Adipocyte (in vitro differentiated cells): ENCODE measurements at regions not wholly inside any gene's neighbourhood (a gene's known extent, or its start where the extent isn't known, plus 50 kb on each side); places are given as distances from the start of the nearest gene placed in this dataset.

ENCODE experiments used
- DNase-seq: peaks from one replicate; pipeline ENCODE4 v3.0.0-alpha.2; 2015; ENCODE audit warnings: low read depth
- H3K27me3 ChIP-seq: replicated peaks from 2 replicates; pipeline ENCODE4 v1.7.0; 2013; ENCODE audit warnings: mild to moderate bottlenecking, low read length, moderate library complexity; ENCODE audit not compliant: control insufficient read depth, insufficient read depth
- H3K36me3 ChIP-seq: 2 replicates; pipeline ENCODE4 v1.7.0; 2013; ENCODE audit warnings: low read length, mild to moderate bottlenecking, moderate library complexity; ENCODE audit not compliant: control insufficient read depth, insufficient read depth, severe bottlenecking
- H3K4me1 ChIP-seq: 2 replicates; pipeline ENCODE4 v1.7.0; 2013; ENCODE audit warnings: mild to moderate bottlenecking, low read length, moderate library complexity; ENCODE audit not compliant: control insufficient read depth, insufficient read depth
- H3K4me3 ChIP-seq: 2 replicates; pipeline ENCODE4 v1.7.0; 2013; ENCODE audit warnings: mild to moderate bottlenecking, low read length, moderate library complexity
- H3K9ac ChIP-seq: 2 replicates; pipeline ENCODE4 v1.7.0; 2013; ENCODE audit warnings: mild to moderate bottlenecking, low read length, moderate library complexity
- H3K9me3 ChIP-seq: 2 replicates; pipeline ENCODE4 v1.7.0; 2013; ENCODE audit warnings: mild to moderate bottlenecking, low read length, moderate library complexity; ENCODE audit not compliant: control insufficient read depth

GRCh38 chr7:119335405-119335804 lies 937.6 kb upstream of the KCND2 start:
- Histone ChIP-seq H3K9ac (no peak overlapping the region), H3K36me3 (no peaks in the 10 kb centered on the region), H3K27me3 (no peaks in the 10 kb centered on the region), H3K4me3 (no peak overlapping the region), H3K4me1 (no peaks in the 10 kb centered on the region), H3K9me3 (no peaks in the 10 kb centered on the region)
- no peak for DNase-seq

GRCh38 chr7:119341822-119342221 lies 931.2 kb upstream of the KCND2 start:
- no peaks in the 10 kb centered on the region for H3K36me3 ChIP-seq
- no peaks in the 10 kb centered on the region for H3K4me1 ChIP-seq
- H3K9me3 ChIP-seq: no peaks in the 10 kb centered on the region
- H3K4me3 ChIP-seq: no peak overlapping the region
- H3K9ac ChIP-seq: no peak overlapping the region
- DNase-seq: no peak
- no peaks in the 10 kb centered on the region for H3K27me3 ChIP-seq

DNA sequence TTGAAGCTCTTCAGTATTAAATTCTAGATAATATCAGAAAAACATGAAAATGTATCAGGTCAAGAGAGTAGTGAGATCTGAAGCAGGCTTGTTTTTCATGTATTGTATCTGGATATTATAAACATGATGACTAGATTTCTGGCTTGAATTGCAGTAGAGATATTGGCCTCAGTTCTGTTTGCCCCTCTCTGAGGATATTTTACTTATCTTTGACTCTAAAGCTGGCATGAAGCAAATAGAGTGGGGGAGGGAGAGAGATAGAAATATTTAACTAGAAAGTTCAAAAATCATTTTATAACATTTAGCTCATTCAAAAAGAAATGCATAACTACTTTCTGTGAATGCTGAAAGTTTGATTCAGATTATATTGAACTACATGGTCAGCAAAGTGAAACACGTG lies 929.7 kb upstream of the KCND2 start:
- no peak overlapping the region for H3K4me3 ChIP-seq
- no peak overlapping the region for H3K9ac ChIP-seq
- H3K36me3 ChIP-seq: no peaks in the 10 kb centered on the region
- no peak for DNase-seq
- H3K27me3 ChIP-seq: no peaks in the 10 kb centered on the region
- H3K4me1 ChIP-seq: no peaks in the 10 kb centered on the region
- H3K9me3 ChIP-seq: no peaks in the 10 kb centered on the region

GRCh38 chr7:119344466-119344865 lies 928.5 kb upstream of the KCND2 start:
- H3K9me3 ChIP-seq: no peaks in the 10 kb centered on the region
- DNase-seq: no peak
- no peaks in the 10 kb centered on the region for H3K36me3 ChIP-seq
- H3K27me3 ChIP-seq: no peaks in the 10 kb centered on the region
- H3K4me1 ChIP-seq: no peaks in the 10 kb centered on the region
- no peak overlapping the region for H3K9ac ChIP-seq
- no peak overlapping the region for H3K4me3 ChIP-seq

GRCh38 chr7:119348491-119348890 lies 924.5 kb upstream of the KCND2 start:
- H3K9me3 ChIP-seq: no peaks in the 10 kb centered on the region
- no peaks in the 10 kb centered on the region for H3K4me1 ChIP-seq

DNA sequence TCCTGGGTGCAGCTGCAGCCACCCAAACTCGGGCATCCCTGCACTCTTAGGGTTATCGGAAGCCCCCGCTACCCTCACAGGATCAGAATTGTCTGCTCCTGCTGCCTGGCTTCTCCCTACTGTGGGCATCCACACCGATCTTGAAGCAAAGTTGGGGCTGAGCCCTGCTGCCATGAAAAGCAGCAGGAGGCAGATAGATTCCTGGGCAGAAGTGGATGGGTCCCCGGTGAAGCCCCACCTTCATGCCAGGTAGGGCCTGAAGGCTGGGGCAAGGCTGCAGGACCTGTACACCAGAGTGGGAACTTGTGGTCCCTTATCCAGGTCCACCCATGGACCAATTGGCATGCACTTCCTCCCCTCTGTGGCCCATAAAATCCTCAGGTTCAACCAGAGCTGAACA lies 922.6 kb upstream of the KCND2 start:
- no peak for DNase-seq
- Histone ChIP-seq H3K27me3 (no peaks in the 10 kb centered on the region), H3K4me1 (no peaks in the 10 kb centered on the region), H3K9me3 (no peaks in the 10 kb centered on the region), H3K4me3 (no peak overlapping the region), H3K9ac (no peak overlapping the region), H3K36me3 (no peaks in the 10 kb centered on the region)

More at GRCh38 chr7:119348491-119348890, 924.5 kb upstream of the KCND2 start:
- H3K9ac ChIP-seq: no peak overlapping the region
- DNase-seq: no peak
- H3K27me3 ChIP-seq: no peaks in the 10 kb centered on the region
- H3K36me3 ChIP-seq: no peaks in the 10 kb centered on the region
- H3K4me3 ChIP-seq: no peak overlapping the region

DNA sequence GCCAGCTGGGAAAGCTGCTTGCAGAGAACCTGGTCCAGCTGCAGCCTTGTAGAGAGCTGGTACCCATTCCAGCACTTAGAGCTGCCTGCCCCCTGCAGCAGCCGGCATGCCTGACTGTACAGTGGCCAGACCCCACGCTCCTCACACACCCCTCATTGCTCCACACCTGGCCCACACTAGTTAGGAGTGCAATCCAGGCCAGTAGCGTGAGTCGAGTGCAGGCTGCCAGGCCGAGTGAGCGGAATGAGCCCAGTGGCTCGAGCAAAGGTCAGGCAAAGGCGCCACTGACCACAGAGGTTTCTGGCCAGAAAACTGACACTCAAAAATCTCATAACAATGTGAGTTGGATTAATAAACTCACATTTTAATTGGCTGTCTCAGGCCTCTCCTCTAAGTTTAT lies 921.7 kb upstream of the KCND2 start:
- Histone ChIP-seq H3K36me3 (no peaks in the 10 kb centered on the region), H3K4me1 (no peaks in the 10 kb centered on the region), H3K9ac (no peak overlapping the region), H3K9me3 (no peaks in the 10 kb centered on the region), H3K27me3 (no peaks in the 10 kb centered on the region), H3K4me3 (no peak overlapping the region)
- DNase-seq: no peak

DNA sequence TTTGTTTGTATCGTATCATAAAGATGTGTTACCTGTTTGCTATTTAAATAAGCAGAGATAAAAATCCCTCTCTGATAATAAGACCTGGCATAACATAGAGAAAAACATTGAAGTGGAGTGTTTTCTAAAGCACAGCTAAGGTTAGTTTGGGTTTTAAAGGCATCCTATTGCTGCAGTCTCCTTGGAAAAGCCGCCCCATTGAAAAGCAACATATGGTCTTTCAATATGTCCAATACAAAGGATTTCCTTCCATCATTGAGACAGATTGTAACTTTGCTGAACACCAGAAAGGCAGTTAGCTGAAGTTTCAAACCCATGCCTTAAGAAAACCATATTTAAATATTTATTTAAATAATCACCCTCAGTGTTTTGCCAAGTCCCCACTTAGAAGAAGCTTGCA lies 898.5 kb upstream of the KCND2 start:
- Histone ChIP-seq H3K9me3 (no peaks in the 10 kb centered on the region), H3K9ac (no peak overlapping the region), H3K4me3 (no peak overlapping the region), H3K27me3 (no peaks in the 10 kb centered on the region), H3K4me1 (no peaks in the 10 kb centered on the region), H3K36me3 (no peaks in the 10 kb centered on the region)
- no peak for DNase-seq

GRCh38 chr7:119377861-119378260 lies 895.1 kb upstream of the KCND2 start:
- Histone ChIP-seq H3K9me3 (no peaks in the 10 kb centered on the region), H3K4me3 (no peak overlapping the region), H3K27me3 (no peaks in the 10 kb centered on the region), H3K36me3 (no peaks in the 10 kb centered on the region), H3K4me1 (no peaks in the 10 kb centered on the region), H3K9ac (no peak overlapping the region)
- DNase-seq: no peak

DNA sequence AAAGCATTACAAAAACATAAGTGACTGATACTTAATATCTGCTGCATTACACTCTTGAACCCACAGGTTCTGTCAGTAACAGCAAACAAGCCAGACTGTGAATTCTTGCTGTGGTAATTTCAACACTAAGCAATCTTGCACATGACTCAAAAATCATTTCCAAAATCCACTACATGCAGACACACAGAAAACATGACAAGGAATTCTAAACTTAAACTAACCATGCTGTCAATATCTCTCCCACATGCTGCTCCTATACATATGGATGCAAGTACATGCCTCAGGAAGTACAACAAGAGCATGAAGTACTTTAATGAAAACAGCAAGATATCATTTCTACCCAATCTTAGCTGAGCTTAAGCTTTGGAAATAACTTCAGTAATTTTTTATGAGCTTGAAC lies 890.2 kb upstream of the KCND2 start:
- no peaks in the 10 kb centered on the region for H3K4me1 ChIP-seq
- no peak overlapping the region for H3K9ac ChIP-seq
- H3K36me3 ChIP-seq: no peaks in the 10 kb centered on the region
- no peaks in the 10 kb centered on the region for H3K9me3 ChIP-seq
- H3K27me3 ChIP-seq: no peaks in the 10 kb centered on the region
- no peak overlapping the region for H3K4me3 ChIP-seq
- no peak for DNase-seq

DNA sequence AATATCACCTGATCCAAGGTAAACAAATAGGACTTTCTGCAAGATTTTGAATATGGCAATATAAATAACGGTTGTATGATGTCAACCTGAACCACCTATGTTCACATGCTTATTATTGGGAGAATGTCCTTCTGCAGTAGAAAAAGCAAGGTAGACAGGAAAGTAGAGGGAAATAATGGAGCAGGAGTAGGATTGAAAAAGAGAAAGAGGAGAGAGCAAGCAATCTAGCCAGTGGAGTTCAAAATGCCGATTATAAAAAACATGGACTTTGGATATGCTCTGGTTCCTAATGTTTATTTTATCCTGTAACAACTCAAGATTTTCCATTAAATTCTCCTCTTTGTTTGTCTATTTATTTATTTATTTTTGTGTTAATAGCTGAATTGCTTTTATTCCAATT lies 878.0 kb upstream of the KCND2 start:
- H3K9ac ChIP-seq: no peak overlapping the region
- no peaks in the 10 kb centered on the region for H3K27me3 ChIP-seq
- no peaks in the 10 kb centered on the region for H3K9me3 ChIP-seq
- no peak for DNase-seq
- H3K4me1 ChIP-seq: no peaks in the 10 kb centered on the region
- no peak overlapping the region for H3K4me3 ChIP-seq
- no peaks in the 10 kb centered on the region for H3K36me3 ChIP-seq

GRCh38 chr7:119397156-119397555 lies 875.8 kb upstream of the KCND2 start:
- no peak for DNase-seq
- no peak overlapping the region for H3K4me3 ChIP-seq
- H3K36me3 ChIP-seq: no peaks in the 10 kb centered on the region
- no peak overlapping the region for H3K9ac ChIP-seq
- no peaks in the 10 kb centered on the region for H3K9me3 ChIP-seq
- H3K27me3 ChIP-seq: no peaks in the 10 kb centered on the region
- H3K4me1 ChIP-seq: no peaks in the 10 kb centered on the region
